ENCODE measurements at regions not wholly inside any gene's neighbourhood (a gene's known extent, or its start where the extent isn't known, plus 50 kb on each side); places are given as distances from the start of the nearest gene placed in this dataset.

GRCh38 chr6:3640868-3641267, 110.6 kb downstream of the PXDC1 start:
- DNase-seq, result no peak

- no peak for DNase-seq
Observed at GRCh38 chr6:3638662-3639061, 112.9 kb downstream of the PXDC1 start.

DNA sequence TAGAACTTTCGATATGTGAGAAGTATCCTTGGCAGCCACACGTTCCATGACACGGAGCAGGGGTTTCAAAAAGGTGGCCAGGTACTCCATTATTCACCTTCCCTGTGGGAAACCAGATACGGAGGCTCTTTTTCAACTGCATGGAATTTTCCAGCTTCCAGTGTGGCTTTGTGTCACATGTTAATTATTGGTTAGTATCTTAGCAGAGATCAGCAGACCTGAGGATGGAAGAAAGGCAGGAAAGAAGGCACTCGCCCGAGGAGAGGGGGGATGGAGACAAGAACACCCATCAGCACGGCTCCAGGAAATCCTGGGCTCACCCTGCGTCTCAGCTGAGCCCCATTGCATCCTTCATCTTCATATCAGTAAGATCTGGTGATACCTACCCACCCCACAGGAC, 115.5 kb downstream of the PXDC1 start:
- DNase-seq, result no peak

GRCh38 chr6:3635482-3635881, 116.0 kb downstream of the PXDC1 start:
- no peak for DNase-seq

GRCh38 chr6:3634280-3634816, 117.2 kb downstream of the PXDC1 start:
- no peak for DNase-seq

GRCh38 chr6:3633711-3634110, 117.8 kb downstream of the PXDC1 start:
- no peak for DNase-seq

- DNase-seq, result no peak
Observed at GRCh38 chr6:3631877-3632276, 119.6 kb downstream of the PXDC1 start.

DNA sequence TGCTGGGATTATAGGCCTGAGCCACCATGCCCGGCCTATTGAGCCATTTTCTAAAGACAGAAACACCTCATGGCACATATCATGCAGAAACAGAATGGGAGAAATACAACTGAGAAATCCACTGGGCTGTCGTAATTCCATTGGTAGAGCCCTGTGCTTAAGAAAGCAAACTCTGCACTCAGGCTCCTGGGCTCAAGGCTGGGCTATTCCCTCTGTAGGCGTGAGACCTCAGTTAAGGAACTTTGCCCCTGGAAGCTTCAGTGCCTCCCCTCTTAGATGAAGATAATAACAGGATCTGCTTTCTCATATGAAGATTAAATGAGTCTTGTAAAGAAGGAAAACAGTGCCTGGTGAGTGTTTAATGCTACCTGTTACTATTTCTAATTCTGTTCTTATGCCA, 120.3 kb downstream of the PXDC1 start:
- DNase-seq, result no peak

GRCh38 chr6:3630258-3630835, 121.2 kb downstream of the PXDC1 start:
- DNase-seq, result no peak

- DNase-seq, result no peak
Observed at GRCh38 chr6:3627956-3628835, 123.3 kb downstream of the PXDC1 start.

DNA sequence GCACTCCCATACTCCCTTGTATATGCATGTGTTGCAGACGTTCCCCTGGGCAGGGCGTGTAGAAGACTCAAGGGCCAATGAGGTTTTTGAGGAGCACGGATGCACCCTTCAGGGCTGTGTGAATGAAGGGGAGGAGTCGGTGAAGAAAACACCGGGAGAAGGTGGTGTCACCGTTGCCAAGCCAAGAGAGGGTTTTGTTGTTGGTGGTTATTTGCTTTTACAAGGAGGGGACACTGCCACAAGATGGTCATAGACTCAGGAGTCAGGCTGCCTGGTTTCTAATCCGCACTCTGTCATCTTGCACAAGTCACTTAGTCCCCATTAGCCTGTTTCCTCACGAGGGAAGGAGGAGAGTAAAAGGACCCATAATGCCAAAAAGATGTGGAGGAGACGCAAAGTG, 124.0 kb downstream of the PXDC1 start:
- no peak for DNase-seq

- DNase-seq, result no peak
Observed at GRCh38 chr6:3625980-3626563, 125.4 kb downstream of the PXDC1 start.

GRCh38 chr6:3625149-3625979, 126.1 kb downstream of the PXDC1 start:
- no peak for DNase-seq

GRCh38 chr6:3624250-3625136, 127.0 kb downstream of the PXDC1 start:
- DNase-seq, result no peak

GRCh38 chr6:3623451-3624249, 127.9 kb downstream of the PXDC1 start:
- DNase-seq, result peak; percentile 28 to 33

GRCh38 chr6:3621411-3621810, 130.1 kb downstream of the PXDC1 start:
- DNase-seq, result no peak

DNA sequence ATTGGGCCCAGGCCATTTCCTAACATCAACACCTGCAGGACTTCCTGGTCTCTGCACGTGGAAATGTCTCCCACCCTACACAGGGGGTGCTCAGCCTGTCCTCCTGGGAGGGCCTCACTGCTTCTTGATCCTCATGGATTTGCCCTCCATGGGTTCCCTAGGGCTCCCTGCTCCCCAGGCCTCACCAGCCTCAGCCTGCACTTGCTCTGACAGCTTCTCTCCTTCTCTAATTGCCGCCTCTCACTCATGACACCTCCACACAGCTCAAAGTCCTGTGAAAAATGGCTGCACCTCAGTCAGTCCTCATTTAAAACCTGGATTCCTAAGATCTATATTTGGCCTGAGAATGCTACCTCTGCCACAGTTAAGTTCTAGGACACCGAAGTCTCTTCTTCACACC, 130.6 kb downstream of the PXDC1 start:
- DNase-seq, result no peak

DNA sequence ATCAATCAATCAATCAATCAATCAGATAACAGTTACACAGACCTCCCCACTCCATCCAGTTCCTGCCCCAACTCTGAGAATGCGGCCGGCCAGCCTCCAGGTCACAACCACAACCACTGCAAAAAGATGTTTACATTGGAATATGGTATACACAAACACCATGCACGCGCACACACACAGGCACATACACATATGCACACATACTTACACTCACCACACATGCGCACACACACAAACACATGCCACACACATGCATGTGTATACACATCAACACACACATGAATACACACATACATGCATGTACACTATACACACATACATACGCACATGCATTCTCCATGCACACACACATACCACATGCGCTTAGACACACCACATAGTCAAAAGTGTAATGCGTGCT, 131.1 kb downstream of the PXDC1 start:
- DNase-seq, result no peak

GRCh38 chr6:3619800-3620199, 131.7 kb downstream of the PXDC1 start:
- DNase-seq, result no peak

DNA sequence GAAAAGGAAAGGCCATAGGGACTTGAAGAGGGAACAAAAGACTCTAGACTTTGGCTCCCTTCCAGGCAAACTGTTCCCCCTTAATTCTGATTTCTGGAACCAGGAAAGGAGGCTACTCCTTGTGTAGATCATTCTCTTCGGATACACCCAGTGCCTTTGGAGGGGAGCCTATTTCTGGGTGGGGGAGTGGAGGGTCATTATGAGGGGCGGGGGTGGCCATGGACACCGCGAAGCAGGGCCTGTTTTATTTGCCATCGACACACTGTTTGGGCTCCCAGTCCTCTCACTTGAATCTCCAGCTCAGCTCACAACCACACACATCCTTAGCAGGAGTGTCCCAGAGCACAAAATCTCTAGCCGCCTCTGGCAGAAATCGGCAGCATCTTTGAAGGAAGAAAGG, 132.3 kb downstream of the PXDC1 start:
- no peak for DNase-seq

GRCh38 chr6:3618642-3619041, 132.9 kb downstream of the PXDC1 start:
- DNase-seq, result no peak

All from activated T-cell treated with anti-CD3 and anti-CD28 coated beads, Interleukin-2, amount 50 U/mL, for 48 hours (primary cell).